HCT116 (cell line): ENCODE measurements at regions not wholly inside any gene's neighbourhood (a gene's known extent, or its start where the extent isn't known, plus 50 kb on each side); places are given as distances from the start of the nearest gene placed in this dataset.

Experiments used
- CTCF ChIP-seq, 3 experiments: fragments of 200-600 bp in 1 of 3; sonication (generic) in 1 of 3; IDR thresholded peaks in 2 of 3; conservative IDR thresholded peaks in 1 of 3; 2 replicates each; pipeline ENCODE4 v1.5.1; 2012 to 2017; ENCODE audit warnings: low read depth in 2 of 3, low read length in 2 of 3, antibody characterized with exemption in 1 of 3, borderline replicate concordance in 1 of 3, control low read depth in 1 of 3, mild to moderate bottlenecking in 1 of 3, mixed read lengths in 1 of 3, mixed run types in 1 of 3, moderate library complexity in 1 of 3; ENCODE audit not compliant: insufficient read depth in 1 of 3
- SRF ChIP-seq: IDR thresholded peaks from 2 replicates; pipeline ENCODE4 v1.6.1; 2012; ENCODE audit warnings: low read depth

DNA sequence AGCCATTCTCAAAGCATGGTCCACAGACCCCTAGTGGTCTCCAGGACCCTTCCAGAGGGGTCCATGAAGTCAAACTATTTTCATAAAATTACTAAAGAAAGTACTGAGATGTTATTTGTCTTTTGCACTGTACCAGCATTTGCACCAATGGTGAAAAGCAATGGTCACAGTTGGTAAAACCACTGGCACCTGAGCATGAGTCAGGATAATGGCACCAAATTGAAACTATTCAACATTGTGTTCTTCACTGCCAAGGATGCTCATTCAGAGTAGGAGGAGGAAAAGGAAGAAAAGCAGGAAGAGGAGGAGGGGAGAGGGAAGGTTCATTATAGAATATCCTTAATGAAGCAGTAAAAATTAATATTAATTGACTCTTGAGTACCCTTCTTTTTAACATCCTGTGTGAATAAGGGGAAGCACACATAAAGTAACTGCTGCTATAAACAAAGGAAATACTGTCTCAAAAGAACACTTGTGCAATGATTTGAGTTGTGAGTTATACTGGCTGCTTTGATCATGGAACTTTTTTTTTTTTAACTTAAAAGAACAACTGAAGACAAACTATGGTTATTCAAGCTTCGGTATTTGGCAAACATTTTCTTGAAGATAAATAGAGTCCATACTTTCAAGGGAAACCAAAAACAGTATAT lies 60.2 kb downstream of the MPP7 start:
- TF ChIP-seq SRF (no peak), CTCF (IDR thresholded peaks at IDR 0.05 in 2 of 3, conservative IDR thresholded peaks at IDR 0.05 in 1 of 3; ENCODE audit: borderline replicate concordance in 1 of 3, insufficient read depth in 1 of 3, low read depth in 2 of 3, low read length in 2 of 3) (no peak)
